ENCODE measurements at regions not wholly inside any gene's neighbourhood (a gene's known extent, or its start where the extent isn't known, plus 50 kb on each side); places are given as distances from the start of the nearest gene placed in this dataset.
A peak's percentile ranks its signal among the peaks of the same experiment; 100 is the strongest.
"Not testable (repeated sequence)": the region's sequence is repeated elsewhere in the genome, so short reads cannot be mapped to it uniquely, and the experiment has no call there.

- H3K36me3 ChIP-seq (ENCODE audit: control insufficient read depth, insufficient read depth, low read length): no peaks in the 10 kb centered on the region
- no peak overlapping the region for H3K27ac ChIP-seq (ENCODE audit: low read depth, low read length)
- no peaks in the 10 kb centered on the region for H3K9me3 ChIP-seq (ENCODE audit: control insufficient read depth, insufficient read depth, low read length)
- 92% methylated on average over 4 of the region's 4 CpGs for WGBS (ENCODE audit: insufficient coverage)
- H3K27me3 ChIP-seq (ENCODE audit: control insufficient read depth, insufficient read depth, low read length): no peaks in the 10 kb centered on the region
- no peak for DNase-seq (ENCODE audit: low read depth in 4 of 6, low spot score in 6 of 6)
- H3K4me3 ChIP-seq (ENCODE audit: low read depth, low read length): no peak overlapping the region
- peaks cover 4% of the 10 kb centered on the region for H3K4me1 ChIP-seq (ENCODE audit: control insufficient read depth, insufficient read depth, low read length)
These were observed 122.0 kb downstream of the PLCE1 start for GRCh38 chr10:94115725-94116124.

GRCh38 chr10:94116848-94117247, 123.1 kb downstream of the PLCE1 start:
- H3K4me3 ChIP-seq (ENCODE audit: low read depth, low read length): no peak overlapping the region
- no peaks in the 10 kb centered on the region for H3K27me3 ChIP-seq (ENCODE audit: control insufficient read depth, insufficient read depth, low read length)
- H3K9me3 ChIP-seq (ENCODE audit: control insufficient read depth, insufficient read depth, low read length): no peaks in the 10 kb centered on the region
- no peaks in the 10 kb centered on the region for H3K36me3 ChIP-seq (ENCODE audit: control insufficient read depth, insufficient read depth, low read length)
- no peaks in the 10 kb centered on the region for H3K4me1 ChIP-seq (ENCODE audit: control insufficient read depth, insufficient read depth, low read length)
- H3K27ac ChIP-seq (ENCODE audit: low read depth, low read length): no peak overlapping the region
- DNase-seq (ENCODE audit: low read depth in 4 of 6, low spot score in 6 of 6): no peak
- WGBS (ENCODE audit: insufficient coverage): 91% methylated on average over 1 of the region's 1 CpG

GRCh38 chr10:94122211-94122610, 128.5 kb downstream of the PLCE1 start:
- Histone ChIP-seq H3K4me1 (ENCODE audit: control insufficient read depth, insufficient read depth, low read length) (no peaks in the 10 kb centered on the region), H3K27me3 (ENCODE audit: control insufficient read depth, insufficient read depth, low read length) (no peaks in the 10 kb centered on the region), H3K27ac (ENCODE audit: low read depth, low read length) (peak overlapping the region; percentile 35), H3K36me3 (ENCODE audit: control insufficient read depth, insufficient read depth, low read length) (no peaks in the 10 kb centered on the region), H3K9me3 (ENCODE audit: control insufficient read depth, insufficient read depth, low read length) (no peaks in the 10 kb centered on the region), H3K4me3 (ENCODE audit: low read depth, low read length) (no peak overlapping the region)
- peak in 1 of 6 donors; percentile 39 for DNase-seq (ENCODE audit: low read depth in 4 of 6, low spot score in 6 of 6)
- WGBS (ENCODE audit: insufficient coverage): 100% methylated on average over 1 of the region's 2 CpGs

GRCh38 chr10:94123258-94123995, 129.7 kb downstream of the PLCE1 start:
- Histone ChIP-seq H3K36me3 (ENCODE audit: control insufficient read depth, insufficient read depth, low read length) (no peaks in the 10 kb centered on the region), H3K27me3 (ENCODE audit: control insufficient read depth, insufficient read depth, low read length) (no peaks in the 10 kb centered on the region), H3K4me3 (ENCODE audit: low read depth, low read length) (no peak overlapping the region), H3K9me3 (ENCODE audit: control insufficient read depth, insufficient read depth, low read length) (no peaks in the 10 kb centered on the region), H3K4me1 (ENCODE audit: control insufficient read depth, insufficient read depth, low read length) (no peaks in the 10 kb centered on the region), H3K27ac (ENCODE audit: low read depth, low read length) (peak overlapping the region; percentile 35)
- WGBS (ENCODE audit: insufficient coverage): 67% methylated on average over 5 of the region's 9 CpGs
- peak in 2 of 6 donors; percentile 23 to 41 for DNase-seq (ENCODE audit: low read depth in 4 of 6, low spot score in 6 of 6)

GRCh38 chr10:94124147-94124546, 130.4 kb downstream of the PLCE1 start:
- DNase-seq (ENCODE audit: low read depth in 4 of 6, low spot score in 6 of 6); H3K4me1 ChIP-seq (ENCODE audit: control insufficient read depth, insufficient read depth, low read length); H3K4me3 ChIP-seq (ENCODE audit: low read depth, low read length); H3K36me3 ChIP-seq (ENCODE audit: control insufficient read depth, insufficient read depth, low read length); H3K9me3 ChIP-seq (ENCODE audit: control insufficient read depth, insufficient read depth, low read length); H3K27me3 ChIP-seq (ENCODE audit: control insufficient read depth, insufficient read depth, low read length): not testable (repeated sequence)
- no CpG with 5 or more reads among the region's 2 CpGs for WGBS (ENCODE audit: insufficient coverage)
- H3K27ac ChIP-seq (ENCODE audit: low read depth, low read length): peak overlapping the region; percentile 3

- not testable (repeated sequence) for H3K9me3 ChIP-seq (ENCODE audit: control insufficient read depth, insufficient read depth, low read length); H3K27ac ChIP-seq (ENCODE audit: low read depth, low read length); H3K4me1 ChIP-seq (ENCODE audit: control insufficient read depth, insufficient read depth, low read length); H3K27me3 ChIP-seq (ENCODE audit: control insufficient read depth, insufficient read depth, low read length); H3K4me3 ChIP-seq (ENCODE audit: low read depth, low read length); H3K36me3 ChIP-seq (ENCODE audit: control insufficient read depth, insufficient read depth, low read length)
- WGBS (ENCODE audit: insufficient coverage): no CpG with 5 or more reads among the region's 8 CpGs
- peak in 1 of 6 donors; percentile 22 for DNase-seq (ENCODE audit: low read depth in 4 of 6, low spot score in 6 of 6)
These were observed 131.5 kb downstream of the PLCE1 start for GRCh38 chr10:94125268-94125667.

- no peaks in the 10 kb centered on the region for H3K9me3 ChIP-seq (ENCODE audit: control insufficient read depth, insufficient read depth, low read length)
- DNase-seq (ENCODE audit: low read depth in 4 of 6, low spot score in 6 of 6): no peak
- no peaks in the 10 kb centered on the region for H3K36me3 ChIP-seq (ENCODE audit: control insufficient read depth, insufficient read depth, low read length)
- no peak overlapping the region for H3K27ac ChIP-seq (ENCODE audit: low read depth, low read length)
- no peaks in the 10 kb centered on the region for H3K4me1 ChIP-seq (ENCODE audit: control insufficient read depth, insufficient read depth, low read length)
- H3K4me3 ChIP-seq (ENCODE audit: low read depth, low read length): no peak overlapping the region
- no peaks in the 10 kb centered on the region for H3K27me3 ChIP-seq (ENCODE audit: control insufficient read depth, insufficient read depth, low read length)
These were observed 132.1 kb downstream of the PLCE1 start for GRCh38 chr10:94125856-94126255.

- 100% methylated on average over 1 of the region's 2 CpGs for WGBS (ENCODE audit: insufficient coverage)
These were observed 135.8 kb downstream of the PLCE1 start for GRCh38 chr10:94129393-94130130.

GRCh38 chr10:94131885-94132284, 138.2 kb downstream of the PLCE1 start:
- Histone ChIP-seq H3K36me3 (ENCODE audit: control insufficient read depth, insufficient read depth, low read length) (no peaks in the 10 kb centered on the region), H3K4me3 (ENCODE audit: low read depth, low read length) (no peak overlapping the region), H3K27me3 (ENCODE audit: control insufficient read depth, insufficient read depth, low read length) (no peaks in the 10 kb centered on the region), H3K4me1 (ENCODE audit: control insufficient read depth, insufficient read depth, low read length) (peaks cover 4% of the 10 kb centered on the region), H3K27ac (ENCODE audit: low read depth, low read length) (no peak overlapping the region), H3K9me3 (ENCODE audit: control insufficient read depth, insufficient read depth, low read length) (no peaks in the 10 kb centered on the region)
- no peak for DNase-seq (ENCODE audit: low read depth in 4 of 6, low spot score in 6 of 6)
- no CpG with 5 or more reads among the region's 3 CpGs for WGBS (ENCODE audit: insufficient coverage)

More at GRCh38 chr10:94129393-94130130, 135.8 kb downstream of the PLCE1 start:
- H3K4me3 ChIP-seq (ENCODE audit: low read depth, low read length): no peak overlapping the region
- DNase-seq (ENCODE audit: low read depth in 4 of 6, low spot score in 6 of 6): no peak
- H3K9me3 ChIP-seq (ENCODE audit: control insufficient read depth, insufficient read depth, low read length): no peaks in the 10 kb centered on the region
- no peaks in the 10 kb centered on the region for H3K36me3 ChIP-seq (ENCODE audit: control insufficient read depth, insufficient read depth, low read length)
- no peaks in the 10 kb centered on the region for H3K27me3 ChIP-seq (ENCODE audit: control insufficient read depth, insufficient read depth, low read length)
- peaks cover 4% of the 10 kb centered on the region for H3K4me1 ChIP-seq (ENCODE audit: control insufficient read depth, insufficient read depth, low read length)
- H3K27ac ChIP-seq (ENCODE audit: low read depth, low read length): no peak overlapping the region

- H3K27ac ChIP-seq (ENCODE audit: low read depth, low read length): no peak overlapping the region
- no peaks in the 10 kb centered on the region for H3K27me3 ChIP-seq (ENCODE audit: control insufficient read depth, insufficient read depth, low read length)
- H3K4me1 ChIP-seq (ENCODE audit: control insufficient read depth, insufficient read depth, low read length): peaks cover 4% of the 10 kb centered on the region
- H3K4me3 ChIP-seq (ENCODE audit: low read depth, low read length): no peak overlapping the region
- no peaks in the 10 kb centered on the region for H3K9me3 ChIP-seq (ENCODE audit: control insufficient read depth, insufficient read depth, low read length)
- peak; percentile 10 to 88 (median 52) for DNase-seq (ENCODE audit: low read depth in 4 of 6, low spot score in 6 of 6)
- H3K36me3 ChIP-seq (ENCODE audit: control insufficient read depth, insufficient read depth, low read length): no peaks in the 10 kb centered on the region
These were observed 139.5 kb downstream of the PLCE1 start for GRCh38 chr10:94133239-94133638.

Measured in spinal cord (tissue), 9 donors.